Heart left ventricle (tissue), 16 donors: ENCODE measurements at regions not wholly inside any gene's neighbourhood (a gene's known extent, or its start where the extent isn't known, plus 50 kb on each side); places are given as distances from the start of the nearest gene placed in this dataset.

Source experiments
- ATAC-seq, 4 donors: fragments of 200-7000 bp; cut with Tn5 transposase; one replicate each; pipeline ENCODE4 v1.9.1; 2020 to 2022; ENCODE audit warnings: moderate library complexity in 4 of 4, mild to moderate bottlenecking in 3 of 4, moderate number of reproducible peaks in 1 of 4
- DNase-seq, 5 donors: peaks; one replicate each; pipeline ENCODE4 v3.0.0-alpha.2; 2020
- H3K27ac ChIP-seq, 12 donors: fragments of 200-600 bp; sonication (generic) in 4 of 12; one replicate each; pipeline versions ENCODE4 v1.5.0 to v1.8.0; 2016 to 2022; ENCODE audit warnings: mild to moderate bottlenecking in 2 of 12
- H3K27me3 ChIP-seq, 9 donors: fragments of 200-600 bp; sonication (generic) in 2 of 9; one replicate each; pipeline versions ENCODE4 v1.5.1 to v1.8.0; 2016 to 2022; ENCODE audit warnings: mild to moderate bottlenecking in 3 of 9
- H3K36me3 ChIP-seq, 9 donors: fragments of 200-600 bp; sonication (generic) in 2 of 9; one replicate each; pipeline versions ENCODE4 v1.5.0 to v1.8.0; 2018 to 2022; ENCODE audit warnings: mild to moderate bottlenecking in 2 of 9
- H3K4me1 ChIP-seq, 12 donors: fragments of 200-600 bp; sonication (generic) in 4 of 12; one replicate each; pipeline versions ENCODE4 v1.5.0 to v1.8.0; 2016 to 2022; ENCODE audit warnings: mild to moderate bottlenecking in 3 of 12
- H3K4me3 ChIP-seq, 12 donors: fragments of 200-600 bp; sonication (generic) in 4 of 12; one replicate each; pipeline versions ENCODE4 v1.5.0 to v1.8.0; 2017 to 2022; ENCODE audit warnings: mild to moderate bottlenecking in 9 of 12, moderate library complexity in 4 of 12
- H3K9me3 ChIP-seq, 12 donors: fragments of 200-600 bp; sonication (generic) in 4 of 12; one replicate each; pipeline versions ENCODE4 v1.5.0 to v1.8.0; 2016 to 2022; ENCODE audit warnings: mild to moderate bottlenecking in 1 of 12
- POLR2A ChIP-seq, 2 donors: fragments of 450-650 bp; IDR thresholded peaks; one replicate each; pipeline ENCODE4 v1.6.1; 2017; ENCODE audit warnings: antibody characterized with exemption in 2 of 2, mild to moderate bottlenecking in 2 of 2, moderate library complexity in 2 of 2
- WGBS, 4 donors: extraction: QIAGEN DNeasy Blood & Tissue Kit in 2 of 4; methylation state at CpG; one replicate each; pipeline versions ENCODE4 v1.1.5 to v1.1.7; 2013 to 2018; 5-methylcytosine and 5-hydroxymethylcytosine counted together
- intact Hi-C, 10 donors: fragments of 100-400 bp; cut with DNase I; formaldehyde crosslinking; loops; one replicate each; pipeline versions ENCODE4 v1.11.1 to v1.14.2; 2022
- TF ChIP-seq, protein P1 (sequence below), 12 donors: fragments of 200-600 bp; sonication (generic) in 4 of 12; IDR thresholded peaks; one replicate each; pipeline versions ENCODE4 v1.5.0 to v1.8.0; 2018 to 2022; ENCODE audit warnings: antibody characterized with exemption in 12 of 12, mild to moderate bottlenecking in 5 of 12
- donor health status: ischemic (EF 13 %, LVEDD 7.1; RV severe dilation, severe dysfunction).
- donor health status: healthy with polysubstance abuse.
- donor health status: DM: no; HTN: yes; CAD: no.
- donor health status: DM: no; HTN: no; CAD: no.
- donor health status: ischemic (EF 25% LVEDD 6.9; RV normal size, moderate dysfunction).
- donor health status: ischemic (EF 25% LVEDD 5.7; RV mildly dilated, moderate dysfunction).
- donor health status: healthy.
- donor health status: DM: yes; HTN: yes; CAD: no.
- donor health status: ischemic (EF 35%, LVEDD 5.7; RV mildly dilated, moderate dysfunction).
- donor health status: nonischemic (EF 11% LVEDD 7.7; RV severe dilation, severe dysfunction).
- donor health status: DM: yes; HTN: yes; CAD: no.
- donor health status: PGD.
- donor health status: ischemic (EF 29% LVEDD 5.4; RV normal size, mild dysfunction).
- donor health status: nonischemic (EF 23%, LVEDD 6.1; RV moderate dilation, normal function).

GRCh38 chr2:144320491-144320890 lies 199.4 kb downstream of the ZEB2 start:
- H3K27ac ChIP-seq: peak overlapping the region in 1 of 12 donors; percentile 8
- H3K4me1 ChIP-seq: peaks cover 0 to 32% (median 4%) of the 10 kb centered on the region in 12 donors
- H3K27me3 ChIP-seq: no peaks in the 10 kb centered on the region
- DNase-seq (peak in 1 of 5 donors; percentile 33), ATAC-seq (peak in 3 of 4 donors; percentile 26 to 73 (median 60))
- intact Hi-C loops: loop anchor here in 1 of 10 donors (10.0 kb wide), 1 partner anchor 126 kb away; no protein-coding TSS in a partner anchor
- TF ChIP-seq, protein P1, sequence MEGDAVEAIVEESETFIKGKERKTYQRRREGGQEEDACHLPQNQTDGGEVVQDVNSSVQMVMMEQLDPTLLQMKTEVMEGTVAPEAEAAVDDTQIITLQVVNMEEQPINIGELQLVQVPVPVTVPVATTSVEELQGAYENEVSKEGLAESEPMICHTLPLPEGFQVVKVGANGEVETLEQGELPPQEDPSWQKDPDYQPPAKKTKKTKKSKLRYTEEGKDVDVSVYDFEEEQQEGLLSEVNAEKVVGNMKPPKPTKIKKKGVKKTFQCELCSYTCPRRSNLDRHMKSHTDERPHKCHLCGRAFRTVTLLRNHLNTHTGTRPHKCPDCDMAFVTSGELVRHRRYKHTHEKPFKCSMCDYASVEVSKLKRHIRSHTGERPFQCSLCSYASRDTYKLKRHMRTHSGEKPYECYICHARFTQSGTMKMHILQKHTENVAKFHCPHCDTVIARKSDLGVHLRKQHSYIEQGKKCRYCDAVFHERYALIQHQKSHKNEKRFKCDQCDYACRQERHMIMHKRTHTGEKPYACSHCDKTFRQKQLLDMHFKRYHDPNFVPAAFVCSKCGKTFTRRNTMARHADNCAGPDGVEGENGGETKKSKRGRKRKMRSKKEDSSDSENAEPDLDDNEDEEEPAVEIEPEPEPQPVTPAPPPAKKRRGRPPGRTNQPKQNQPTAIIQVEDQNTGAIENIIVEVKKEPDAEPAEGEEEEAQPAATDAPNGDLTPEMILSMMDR (IDR thresholded peaks at IDR 0.05): no peak
- TF ChIP-seq POLR2A (IDR thresholded peaks at IDR 0.05): no peak
- H3K36me3 ChIP-seq: no peaks in the 10 kb centered on the region
- 52 to 62% (median 58%) methylated on average over 1 of the region's 1 CpG for WGBS, 4 donors
- H3K4me3 ChIP-seq: no peak overlapping the region
- H3K9me3 ChIP-seq: peaks cover 0 to 14% (median 0%) of the 10 kb centered on the region in 12 donors

GRCh38 chr2:144317071-144317738 lies 202.7 kb downstream of the ZEB2 start:
- WGBS, 4 donors: 72 to 93% (median 82%) methylated on average over 2 of the region's 2 CpGs
- H3K27ac ChIP-seq: no peak overlapping the region
- TF ChIP-seq, protein P1 (IDR thresholded peaks at IDR 0.05): no peak
- TF ChIP-seq POLR2A (IDR thresholded peaks at IDR 0.05): no peak
- intact Hi-C loops: no loop called here
- ATAC-seq (no peak), DNase-seq (no peak)
- peaks cover 0 to 12% (median 0%) of the 10 kb centered on the region in 12 donors for H3K9me3 ChIP-seq
- no peaks in the 10 kb centered on the region for H3K27me3 ChIP-seq
- H3K4me3 ChIP-seq: no peak overlapping the region
- no peaks in the 10 kb centered on the region for H3K36me3 ChIP-seq
- H3K4me1 ChIP-seq: peaks cover 0 to 13% (median 2%) of the 10 kb centered on the region in 12 donors

- 91 to 92% (median 91%) methylated on average over 4 of the region's 4 CpGs for WGBS, 4 donors
- ATAC-seq (no peak), DNase-seq (no peak)
- Histone ChIP-seq H3K27ac (no peak overlapping the region), H3K36me3 (no peaks in the 10 kb centered on the region), H3K9me3 (peaks cover 0 to 17% (median 0%) of the 10 kb centered on the region in 12 donors), H3K4me1 (no peaks in the 10 kb centered on the region), H3K4me3 (no peak overlapping the region), H3K27me3 (no peaks in the 10 kb centered on the region)
- intact Hi-C loops: no loop called here
- TF ChIP-seq, protein P1 (IDR thresholded peaks at IDR 0.05): no peak
- no peak for TF ChIP-seq POLR2A (IDR thresholded peaks at IDR 0.05)
Observed at GRCh38 chr2:144310889-144311608, 208.9 kb downstream of the ZEB2 start.

GRCh38 chr2:144310484-144310883 lies 209.4 kb downstream of the ZEB2 start:
- no peak for TF ChIP-seq POLR2A (IDR thresholded peaks at IDR 0.05)
- TF ChIP-seq, protein P1 (IDR thresholded peaks at IDR 0.05): no peak
- Histone ChIP-seq H3K27me3 (no peaks in the 10 kb centered on the region), H3K27ac (no peak overlapping the region), H3K4me1 (no peaks in the 10 kb centered on the region), H3K4me3 (no peak overlapping the region), H3K36me3 (no peaks in the 10 kb centered on the region), H3K9me3 (peaks cover 0 to 22% (median 2%) of the 10 kb centered on the region in 12 donors)
- DNase-seq (no peak), ATAC-seq (no peak)
- intact Hi-C loops: no loop called here
- WGBS, 4 donors: 81 to 83% (median 82%) methylated on average over 2 of the region's 2 CpGs
